ENCODE measurements at regions not wholly inside any gene's neighbourhood (a gene's known extent, or its start where the extent isn't known, plus 50 kb on each side); places are given as distances from the start of the nearest gene placed in this dataset.

- no peak overlapping the region for H3K9ac ChIP-seq (replicated peaks; ENCODE audit: extremely low read depth, insufficient read depth, low read length)
- H2AFZ ChIP-seq (ENCODE audit: low read depth, low read length): no peak overlapping the region
- H4K20me1 ChIP-seq (replicated peaks; ENCODE audit: control insufficient read depth, extremely low read depth, insufficient read depth, low read length): no peaks in the 10 kb centered on the region
- no peaks in the 10 kb centered on the region for H3K9me3 ChIP-seq (replicated peaks; ENCODE audit: control insufficient read depth, insufficient read depth, low read length)
- TF ChIP-seq CTCF (IDR thresholded peaks at IDR 0.05; ENCODE audit: extremely low read depth in 1 of 2, insufficient read depth in 1 of 2, low read depth in 1 of 2, low read length in 2 of 2): no peak
- TF ChIP-seq MAX (IDR thresholded peaks at IDR 0.05; ENCODE audit: insufficient read depth, insufficient read length): no peak
- no peak for TF ChIP-seq MYC (IDR thresholded peaks at IDR 0.05; ENCODE audit: low read depth, low read length)
- TF ChIP-seq GATA2 (IDR thresholded peaks at IDR 0.05; ENCODE audit: insufficient read depth, insufficient read length, low read depth, low read length): no peak
- TF ChIP-seq EZH2 (IDR thresholded peaks at IDR 0.05; ENCODE audit: borderline replicate concordance, low read depth, low read length, severe bottlenecking): no peak
- no peak for TF ChIP-seq POLR2A (IDR thresholded peaks at IDR 0.05; ENCODE audit: low read depth, low read length)
- TF ChIP-seq JUN (IDR thresholded peaks at IDR 0.05; ENCODE audit: borderline replicate concordance, insufficient read depth, insufficient read length, low read depth): no peak
- no peak for TF ChIP-seq POLR2AphosphoS5 (IDR thresholded peaks at IDR 0.05; ENCODE audit: insufficient read depth, low read depth, low read length)
- TF ChIP-seq FOS (IDR thresholded peaks at IDR 0.05; ENCODE audit: borderline replicate concordance, insufficient read depth, low read length): no peak
- H3K27me3 ChIP-seq (ENCODE audit: control insufficient read depth in 2 of 2, insufficient read depth in 2 of 2, low read length in 2 of 2): peaks cover 4 to 7% of the 10 kb centered on the region in 2 experiments
- no peaks in the 10 kb centered on the region for H3K9me1 ChIP-seq (replicated peaks; ENCODE audit: control insufficient read depth, extremely low read depth, insufficient read depth, low read length)
- H3K4me2 ChIP-seq (ENCODE audit: insufficient read depth, low read length): no peak overlapping the region
- dilution Hi-C loops (cut with MboI; ENCODE audit: extremely low pct_ligation_motif_present, low sequenced_read_pairs): no loop called here
- H3K4me3 ChIP-seq (replicated peaks in 1 of 3; ENCODE audit: insufficient read depth in 1 of 3, low read depth in 1 of 3, low read length in 3 of 3): no peak overlapping the region
- no peak overlapping the region for H3K27ac ChIP-seq (ENCODE audit: insufficient read depth, low read depth, low read length)
- intact Hi-C loops (cut with micrococcal nuclease): no loop called here
- FAIRE-seq (no peak), DNase-seq (ENCODE audit: low read depth, low spot score) (no peak)
- no TSS peak for BruUV-seq (replicated peaks)
- POLR2A ChIA-PET: no interaction called here
- no peaks in the 10 kb centered on the region for H3K79me2 ChIP-seq (ENCODE audit: control insufficient read depth, insufficient read depth, low read length)
- no peaks in the 10 kb centered on the region for H3K36me3 ChIP-seq (ENCODE audit: control insufficient read depth in 2 of 2, extremely low read depth in 1 of 2, insufficient read depth in 2 of 2, low read length in 2 of 2)
- no peaks in the 10 kb centered on the region for H3K4me1 ChIP-seq (ENCODE audit: control insufficient read depth, extremely low read depth, insufficient read depth, low read length)
- CTCF ChIA-PET: interaction anchor here (0.6 to 1.1 kb wide), 4 partner anchors 11 to 312 kb away, joined by 3 to 4 read pairs (median 3); no protein-coding TSS in a partner anchor
These were observed 99.2 kb upstream of the RREB1 start for GRCh38 chr6:7008451-7008988.
